ENCODE measurements at regions not wholly inside any gene's neighbourhood (a gene's known extent, or its start where the extent isn't known, plus 50 kb on each side); places are given as distances from the start of the nearest gene placed in this dataset.

- H3K4me2 ChIP-seq: no peak overlapping the region
- H3K36me3 ChIP-seq (replicated peaks in 1 of 2; ENCODE audit: control insufficient read depth in 1 of 2, insufficient read depth in 2 of 2, low read length in 1 of 2): no peaks in the 10 kb centered on the region
- TF ChIP-seq EZH2phosphoT487 (IDR thresholded peaks at IDR 0.05; ENCODE audit: borderline replicate concordance, low read depth) (no peak), RCOR1 (IDR thresholded peaks at IDR 0.05; ENCODE audit: low read length) (no peak), ZBTB33 (IDR thresholded peaks at IDR 0.05; ENCODE audit: borderline replicate concordance, low read depth) (no peak), FOXJ3 (CRISPR knock-in tag; IDR thresholded peaks at IDR 0.05) (no peak), MAX (IDR thresholded peaks at IDR 0.05; ENCODE audit: low read depth) (no peak), RAD21 (IDR thresholded peaks at IDR 0.05; ENCODE audit: low read length) (no peak), POLR2AphosphoS5 (IDR thresholded peaks at IDR 0.05; ENCODE audit: low read depth, low read length) (no peak), MEF2A (IDR thresholded peaks at IDR 0.05; ENCODE audit: borderline replicate concordance, low read depth) (no peak), GABPA (IDR thresholded peaks at IDR 0.05; ENCODE audit: low read depth) (no peak), RFX5 (IDR thresholded peaks at IDR 0.05; ENCODE audit: low read length) (no peak), TEAD4 (IDR thresholded peaks at IDR 0.05; ENCODE audit: borderline replicate concordance, insufficient read depth) (no peak), JUND (IDR thresholded peaks at IDR 0.05) (no peak), TCF12 (IDR thresholded peaks at IDR 0.05) (no peak)
- no peaks in the 10 kb centered on the region for H3K9me3 ChIP-seq
- no peak overlapping the region for H3K4me3 ChIP-seq (ENCODE audit: low read depth in 2 of 2, low read length in 1 of 2)
- no peak overlapping the region for H2AFZ ChIP-seq (ENCODE audit: low read depth)
- H3K27me3 ChIP-seq (ENCODE audit: insufficient read depth): no peaks in the 10 kb centered on the region; the same call in 1 of the 2 replicates
- H3K9me2 ChIP-seq: no peaks in the 10 kb centered on the region
- peaks cover 0 to 13% of the 10 kb centered on the region in 2 experiments; a peak in 1 of 4 replicates for H3K4me1 ChIP-seq (ENCODE audit: control insufficient read depth in 1 of 2, insufficient read depth in 2 of 2, low read depth in 1 of 2, low read length in 1 of 2)
- peaks cover 19% of the 10 kb centered on the region for H3F3A ChIP-seq (replicated peaks; ENCODE audit: insufficient read depth)
- no peak overlapping the region for H3K27ac ChIP-seq (ENCODE audit: low read depth in 2 of 2, low read length in 1 of 2)
- no peak for DNase-seq
- H3K9ac ChIP-seq: no peak overlapping the region
- H4K20me1 ChIP-seq (ENCODE audit: insufficient read depth): peaks cover 4% of the 10 kb centered on the region; the same call in 1 of the 2 replicates
- no peaks in the 10 kb centered on the region for H3K79me2 ChIP-seq (ENCODE audit: insufficient read depth)
- ChIA-PET CTCF (no interaction called here), POLR2A (no interaction called here)
These were observed 237.3 kb downstream of the C7orf25 start for GRCh38 chr7:42674541-42674940.

- TF ChIP-seq MAX (IDR thresholded peaks at IDR 0.05; ENCODE audit: low read depth): no peak
- TF ChIP-seq MXI1 (IDR thresholded peaks at IDR 0.05; ENCODE audit: low read depth, low read length): no peak
- no peak for TF ChIP-seq REST (IDR thresholded peaks at IDR 0.05; ENCODE audit: low read depth, low read length)
- no peak for TF ChIP-seq USF1 (IDR thresholded peaks at IDR 0.05; ENCODE audit: borderline replicate concordance, low read depth)
- no peak for TF ChIP-seq EP300 (IDR thresholded peaks at IDR 0.05; ENCODE audit: borderline replicate concordance in 1 of 2, low read depth in 1 of 2, low read length in 1 of 2)
- DNase-seq: no peak
- Histone ChIP-seq H3F3A (replicated peaks; ENCODE audit: insufficient read depth) (peaks cover 19% of the 10 kb centered on the region), H3K4me2 (no peak overlapping the region), H3K79me2 (ENCODE audit: insufficient read depth) (no peaks in the 10 kb centered on the region), H3K27me3 (ENCODE audit: insufficient read depth) (no peaks in the 10 kb centered on the region; the same call in 1 of the 2 replicates), H3K9me3 (no peaks in the 10 kb centered on the region), H3K9me2 (no peaks in the 10 kb centered on the region), H2AFZ (ENCODE audit: low read depth) (no peak overlapping the region), H3K36me3 (replicated peaks in 1 of 2; ENCODE audit: control insufficient read depth in 1 of 2, insufficient read depth in 2 of 2, low read length in 1 of 2) (no peaks in the 10 kb centered on the region), H3K27ac (ENCODE audit: low read depth in 2 of 2, low read length in 1 of 2) (no peak overlapping the region), H3K4me1 (ENCODE audit: control insufficient read depth in 1 of 2, insufficient read depth in 2 of 2, low read depth in 1 of 2, low read length in 1 of 2) (peaks cover 0 to 13% of the 10 kb centered on the region in 2 experiments; a peak in 1 of 4 replicates), H3K9ac (no peak overlapping the region), H3K4me3 (ENCODE audit: low read depth in 2 of 2, low read length in 1 of 2) (no peak overlapping the region), H4K20me1 (ENCODE audit: insufficient read depth) (peaks cover 4% of the 10 kb centered on the region; the same call in 1 of the 2 replicates)
- ChIA-PET POLR2A (no interaction called here), CTCF (no interaction called here)
- WGBS (ENCODE audit: low lambda C conversion rate): 5% methylated on average over 6 of the region's 6 CpGs
These were observed 237.9 kb downstream of the C7orf25 start for GRCh38 chr7:42673951-42674350.

Measured in SK-N-SH (cell line).